K562 (cell line): ENCODE measurements at regions not wholly inside any gene's neighbourhood (a gene's known extent, or its start where the extent isn't known, plus 50 kb on each side); places are given as distances from the start of the nearest gene placed in this dataset.
"Not testable (repeated sequence)": the region's sequence is repeated elsewhere in the genome, so short reads cannot be mapped to it uniquely, and the experiment has no call there.

Experiments
- EZH2 ChIP-seq: IDR thresholded peaks from 2 replicates; pipeline ENCODE4 v1.6.1; 2012; ENCODE audit warnings: low read depth, mild to moderate bottlenecking, inconsistent platforms, low read length, borderline replicate concordance
- JUNB ChIP-seq: fragments of 450-650 bp; formaldehyde crosslinking; conservative IDR thresholded peaks from 2 replicates; pipeline ENCODE4 v1.4.0; 2020; ENCODE audit warnings: mild to moderate bottlenecking
- MYBL2 ChIP-seq, 2 experiments: fragments of 450-650 bp in 1 of 2; sonication (generic) in 1 of 2; formaldehyde crosslinking in 1 of 2; IDR thresholded peaks; 2 replicates each; pipeline versions ENCODE4 v1.6.1 to v1.8.1; 2017 to 2022; ENCODE audit warnings: borderline replicate concordance in 1 of 2, inconsistent platforms in 1 of 2, low read depth in 1 of 2, mild to moderate bottlenecking in 1 of 2, missing genetic modification reagents in 1 of 2, moderate library complexity in 1 of 2
- NR2C2 ChIP-seq, 2 experiments: fragments of 200-800 bp in 1 of 2; sonication (Bioruptor generic) in 1 of 2; sonication (generic) in 1 of 2; formaldehyde crosslinking in 1 of 2; IDR thresholded peaks; 2 replicates each; pipeline versions ENCODE4 v1.6.1 to v1.8.0; 2016 to 2022; ENCODE audit warnings: mild to moderate bottlenecking in 1 of 2, missing compliant biosample characterization in 1 of 2, missing genetic modification characterization in 1 of 2, missing genetic modification reagents in 1 of 2
- RBFOX2 ChIP-seq: fragments of 200-400 bp; formaldehyde crosslinking; IDR thresholded peaks from 2 replicates; pipeline ENCODE4 v1.6.1; 2017; ENCODE audit warnings: low read depth, mild to moderate bottlenecking, low read length, moderate library complexity
- SMARCC2 ChIP-seq: fragments of 450-650 bp; IDR thresholded peaks from 2 replicates; pipeline ENCODE4 v1.6.1; 2017; ENCODE audit warnings: antibody characterized with exemption, moderate library complexity, mild to moderate bottlenecking, low read depth
- TARDBP ChIP-seq: fragments of 450-650 bp; IDR thresholded peaks from 2 replicates; pipeline ENCODE4 v1.6.1; 2016
- TFAP4 ChIP-seq: sonication (generic); formaldehyde crosslinking; IDR thresholded peaks from 2 replicates; pipeline ENCODE4 v1.8.0; 2022; ENCODE audit warnings: missing genetic modification reagents, mild to moderate bottlenecking, moderate library complexity, borderline replicate concordance
- TGIF2 ChIP-seq: sonication (generic); formaldehyde crosslinking; IDR thresholded peaks from 2 replicates; pipeline ENCODE4 v1.8.1; 2022; ENCODE audit warnings: mild to moderate bottlenecking, missing genetic modification reagents, moderate library complexity
- ZNF316 ChIP-seq: fragments of 450-650 bp; IDR thresholded peaks from 2 replicates; pipeline ENCODE4 v1.6.1; 2016
- TF ChIP-seq, protein P1 (sequence below): sonication (generic); formaldehyde crosslinking; IDR thresholded peaks from 2 replicates; pipeline ENCODE4 v1.8.0; 2023; ENCODE audit warnings: mild to moderate bottlenecking, missing genetic modification reagents

DNA sequence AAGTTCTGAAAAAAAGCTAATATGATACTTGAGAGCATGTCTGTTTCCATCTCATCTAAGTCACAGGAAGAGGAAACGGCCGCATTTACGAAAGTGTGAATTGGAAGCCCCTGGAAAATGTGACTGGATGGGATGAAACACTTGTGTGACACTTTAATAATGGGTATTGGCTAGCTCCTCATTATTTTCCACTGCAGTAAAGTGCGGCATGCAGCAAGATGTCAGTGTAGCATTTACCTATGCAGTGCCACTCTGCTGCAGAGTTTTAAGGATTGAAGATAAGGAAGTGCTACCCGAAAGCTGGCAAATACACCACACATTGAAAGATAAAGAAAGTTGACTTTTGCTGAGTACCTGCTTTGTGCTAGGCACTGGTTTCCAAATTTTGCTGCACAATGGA is 249.5 kb upstream of the FAM240B start:
- TF ChIP-seq, protein P1, sequence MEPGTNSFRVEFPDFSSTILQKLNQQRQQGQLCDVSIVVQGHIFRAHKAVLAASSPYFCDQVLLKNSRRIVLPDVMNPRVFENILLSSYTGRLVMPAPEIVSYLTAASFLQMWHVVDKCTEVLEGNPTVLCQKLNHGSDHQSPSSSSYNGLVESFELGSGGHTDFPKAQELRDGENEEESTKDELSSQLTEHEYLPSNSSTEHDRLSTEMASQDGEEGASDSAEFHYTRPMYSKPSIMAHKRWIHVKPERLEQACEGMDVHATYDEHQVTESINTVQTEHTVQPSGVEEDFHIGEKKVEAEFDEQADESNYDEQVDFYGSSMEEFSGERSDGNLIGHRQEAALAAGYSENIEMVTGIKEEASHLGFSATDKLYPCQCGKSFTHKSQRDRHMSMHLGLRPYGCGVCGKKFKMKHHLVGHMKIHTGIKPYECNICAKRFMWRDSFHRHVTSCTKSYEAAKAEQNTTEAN (CRISPR knock-in tag): not testable (repeated sequence)
- TF ChIP-seq MYBL2 (IDR thresholded peaks at IDR 0.05; ENCODE audit: low read depth); MYBL2 (CRISPR knock-in tag; IDR thresholded peaks at IDR 0.05; ENCODE audit: borderline replicate concordance); TARDBP; EZH2; SMARCC2; ZNF316; NR2C2 (CRISPR knock-in tag; IDR thresholded peaks at IDR 0.05); NR2C2 (tag; IDR thresholded peaks at IDR 0.05); TGIF2 (CRISPR knock-in tag); TFAP4 (CRISPR knock-in tag); JUNB (CRISPR knock-in tag); RBFOX2: not testable (repeated sequence)
